GM19324 (cell line): ENCODE measurements at regions not wholly inside any gene's neighbourhood (a gene's known extent, or its start where the extent isn't known, plus 50 kb on each side); places are given as distances from the start of the nearest gene placed in this dataset.
"Not testable (repeated sequence)": the region's sequence is repeated elsewhere in the genome, so short reads cannot be mapped to it uniquely, and the experiment has no call there.

ENCODE experiments used
- ATAC-seq: cut with Tn5 transposase; IDR thresholded peaks from one replicate; pipeline ENCODE4 v1.9.1; 2021; ENCODE audit warnings: mild to moderate bottlenecking, moderate library complexity; ENCODE audit not compliant: unreplicated experiment, low FRiP score

DNA sequence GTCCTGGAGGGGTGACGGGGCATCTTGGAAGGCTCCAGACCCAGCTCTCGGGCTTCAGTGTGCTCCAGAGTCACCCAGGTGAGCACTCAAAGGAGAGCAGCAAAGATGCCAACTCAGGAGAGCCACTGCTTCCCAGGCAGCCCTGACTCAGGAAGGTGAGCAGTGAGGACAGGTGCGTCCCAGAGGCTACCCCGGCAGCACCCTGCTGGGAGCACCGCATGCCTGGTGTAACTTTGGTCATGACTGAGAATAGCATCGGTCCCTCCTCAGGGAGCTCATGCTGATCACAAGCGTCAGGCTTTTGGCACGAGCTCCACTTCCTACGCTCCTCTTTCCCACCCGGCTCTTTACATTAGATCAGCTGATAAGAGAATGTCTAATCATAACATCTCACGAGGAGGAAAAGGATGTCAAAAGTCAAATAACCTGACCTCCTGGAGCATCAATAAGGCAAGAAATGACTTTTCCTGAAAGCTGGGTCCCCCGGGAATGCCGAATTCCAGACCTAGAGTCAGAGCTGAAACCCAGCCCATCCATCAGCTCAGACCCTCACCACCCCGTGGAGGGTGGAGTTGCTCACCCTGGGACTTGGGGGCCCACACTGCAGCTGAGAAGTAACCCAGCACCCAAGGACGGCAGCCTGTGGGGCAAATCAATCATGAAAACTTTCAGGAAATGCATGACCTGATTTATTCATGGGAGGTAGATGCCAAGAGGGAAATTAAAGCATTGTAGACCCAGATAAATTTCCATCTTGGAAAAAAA lies 248.8 kb downstream of the ACKR3 start:
- ATAC-seq: no peak

DNA sequence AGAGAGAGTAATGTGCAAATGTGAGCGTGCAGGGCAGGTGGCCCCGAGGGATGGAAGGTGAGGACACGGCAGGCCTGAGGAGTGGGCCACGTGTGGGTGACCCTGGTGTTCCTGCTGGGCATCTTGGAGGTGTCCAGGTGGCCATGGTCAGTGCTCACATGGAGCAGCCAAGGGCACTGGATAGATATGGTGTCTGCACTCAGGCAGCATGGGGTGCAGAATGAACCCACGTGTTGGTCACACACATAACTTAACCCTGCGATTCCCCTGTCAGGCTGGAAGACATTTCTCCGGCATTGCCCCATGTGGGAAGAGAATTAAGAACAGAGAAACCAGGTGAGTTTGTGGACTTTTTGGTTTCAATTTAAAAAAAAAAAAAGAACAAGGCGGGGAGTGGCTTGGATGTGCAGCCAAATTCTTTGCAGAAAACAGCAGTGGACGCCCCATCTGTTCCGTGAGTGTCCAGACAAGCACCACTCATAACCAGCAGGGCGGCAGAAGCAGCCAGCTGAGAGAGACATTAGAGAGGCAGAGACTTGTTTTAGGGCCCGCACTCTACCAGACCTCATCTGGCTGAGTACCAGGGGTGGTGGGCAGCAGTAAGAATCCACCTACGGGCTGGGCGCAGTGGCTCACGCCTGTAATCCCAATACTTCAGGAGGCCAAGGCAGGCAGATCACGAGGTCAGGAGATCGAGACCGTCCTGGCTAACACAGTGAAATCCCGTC lies 249.8 kb downstream of the ACKR3 start:
- no peak for ATAC-seq

DNA sequence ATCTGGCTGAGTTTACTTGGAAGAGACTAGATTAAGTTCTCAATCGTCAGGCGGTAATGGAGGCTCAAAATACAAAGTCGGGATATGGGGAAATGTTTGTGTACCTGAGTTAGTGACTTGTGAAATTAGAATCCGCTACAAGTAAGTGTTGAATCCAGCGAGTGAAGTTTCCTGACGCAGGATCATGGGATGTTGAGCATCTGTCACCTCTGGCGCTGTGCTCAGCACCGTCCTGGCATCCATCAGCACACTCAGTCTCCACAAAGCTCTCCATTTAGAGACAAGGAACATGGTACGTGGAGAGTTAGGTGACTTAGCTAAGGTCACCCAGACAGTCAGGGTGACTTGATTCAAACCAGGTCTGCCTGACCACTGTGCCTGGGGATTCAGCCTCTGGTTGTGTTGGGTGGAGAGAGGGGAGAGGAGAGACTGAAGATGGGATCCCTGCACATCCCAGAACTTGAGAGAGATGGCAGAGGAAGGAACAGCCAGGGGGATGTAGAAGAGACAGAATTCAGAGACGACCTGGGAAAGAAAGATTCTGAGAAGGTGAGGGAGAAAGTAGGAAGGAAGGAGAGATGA lies 251.2 kb downstream of the ACKR3 start:
- no peak for ATAC-seq

DNA sequence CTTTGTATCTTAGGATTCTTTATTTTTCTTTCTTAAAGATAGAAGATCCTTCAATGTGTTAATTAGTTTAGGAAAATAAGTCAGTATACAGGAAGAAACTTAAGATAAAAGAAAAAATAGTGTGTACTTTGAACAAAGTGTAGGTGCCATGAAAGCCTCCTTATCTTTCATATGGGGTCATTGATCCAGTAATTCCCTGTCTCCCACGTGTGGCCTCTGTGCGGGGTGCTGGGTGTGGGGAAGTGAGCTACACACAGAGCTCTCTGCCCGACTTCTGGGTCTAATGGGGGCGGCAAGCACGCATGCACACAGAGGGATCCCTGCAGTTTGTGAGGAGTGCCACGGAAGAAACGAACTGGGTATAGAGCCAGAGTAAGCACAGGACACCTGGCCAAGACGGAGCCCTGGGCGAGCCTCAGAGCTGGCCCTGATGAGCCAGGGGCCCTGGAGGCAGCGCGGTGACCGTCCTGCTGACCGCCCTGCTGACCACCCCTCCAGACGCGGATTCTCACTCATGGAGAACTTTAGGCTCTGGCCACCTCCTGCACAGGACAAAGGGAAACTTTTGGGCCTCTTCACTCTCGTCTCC lies 253.5 kb downstream of the ACKR3 start:
- no peak for ATAC-seq

DNA sequence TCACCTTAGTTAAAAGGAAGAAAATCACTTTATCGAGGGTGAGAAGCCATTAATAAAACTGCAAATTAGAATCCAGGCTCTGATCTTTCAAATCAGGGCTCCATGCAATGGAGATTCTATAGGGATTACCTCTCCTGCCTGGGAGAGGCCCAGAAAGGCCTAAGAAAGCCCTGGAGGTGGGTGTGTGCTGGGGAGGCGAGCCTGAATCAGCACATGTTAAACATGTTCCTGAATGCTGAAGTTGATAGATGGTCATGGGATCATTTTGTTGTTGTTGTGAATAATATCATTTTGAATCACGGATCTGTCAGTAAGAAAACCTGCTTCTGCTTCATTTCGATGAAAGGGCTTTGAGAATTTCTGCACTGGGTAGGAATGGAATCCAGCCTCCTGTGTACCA lies 254.3 kb downstream of the ACKR3 start:
- ATAC-seq: no peak

DNA sequence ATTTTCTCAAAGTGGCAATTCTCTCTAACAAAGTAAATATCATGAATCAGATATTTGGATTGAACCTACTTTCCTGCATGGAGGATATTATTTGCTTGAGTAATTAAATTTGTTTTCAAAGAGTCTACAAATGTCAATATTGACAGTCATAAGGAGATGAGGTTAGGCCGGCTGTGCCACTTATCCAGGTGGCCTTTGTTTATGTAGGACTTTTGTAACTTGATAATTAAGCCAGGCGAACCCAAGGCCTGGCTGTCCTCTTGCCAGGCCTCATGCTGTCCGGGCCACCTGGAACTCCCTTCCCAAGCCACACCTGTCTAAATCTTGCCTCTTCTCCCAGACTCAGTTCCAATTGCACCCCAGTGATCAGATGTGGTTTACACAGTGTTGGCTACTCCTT lies 255.2 kb downstream of the ACKR3 start:
- no peak for ATAC-seq

DNA sequence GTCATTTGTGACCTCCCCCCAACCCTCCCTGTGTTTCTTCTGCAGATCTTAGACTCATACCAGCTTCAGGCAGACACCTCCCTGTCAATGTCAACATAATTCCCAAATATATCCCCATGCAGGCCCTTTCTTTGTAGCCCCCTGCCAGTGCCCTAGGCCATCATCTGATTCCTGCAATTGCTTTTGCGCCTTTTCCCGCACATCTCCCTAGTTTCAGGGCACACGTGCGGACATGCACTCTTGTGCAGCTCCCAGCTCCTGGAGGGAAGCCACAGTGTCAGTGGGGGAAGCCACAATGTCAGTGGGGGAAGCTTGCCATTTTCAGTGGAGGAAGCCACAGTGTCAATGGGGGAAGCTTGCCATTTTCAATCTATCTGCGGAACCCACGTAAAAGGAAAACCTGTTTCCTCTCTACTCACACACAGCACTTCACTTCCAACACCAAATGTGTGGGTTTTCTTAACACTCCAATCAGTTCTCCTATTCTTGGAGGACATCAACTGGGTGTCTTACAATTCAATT lies 256.4 kb downstream of the ACKR3 start:
- no peak for ATAC-seq

DNA sequence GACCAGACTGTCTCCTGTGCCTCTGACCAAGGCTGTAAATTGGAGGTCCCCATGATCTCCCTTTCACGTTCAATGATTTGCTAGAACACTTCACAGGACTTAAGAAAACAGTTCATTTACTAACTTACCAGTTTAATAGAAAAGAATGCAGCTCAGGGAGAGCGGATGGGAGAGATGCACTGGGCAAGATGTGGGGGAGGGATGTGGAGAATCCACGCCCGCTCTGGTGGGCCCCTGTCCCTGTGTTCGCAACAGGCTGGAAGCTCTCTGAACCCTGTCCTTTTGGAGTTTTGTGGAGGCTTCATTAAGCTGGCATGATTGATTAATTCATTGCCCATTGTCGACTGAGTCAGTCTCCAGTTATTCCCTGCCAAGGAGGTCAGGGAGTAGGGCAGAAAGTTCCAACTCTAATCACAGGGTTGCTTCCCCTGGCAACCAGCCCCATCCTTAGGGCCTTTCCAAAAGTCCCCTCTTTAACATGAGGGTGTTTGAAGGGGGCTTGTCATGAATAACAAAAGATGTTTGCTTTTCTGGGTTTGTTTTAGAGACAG lies 257.1 kb downstream of the ACKR3 start:
- ATAC-seq: no peak

DNA sequence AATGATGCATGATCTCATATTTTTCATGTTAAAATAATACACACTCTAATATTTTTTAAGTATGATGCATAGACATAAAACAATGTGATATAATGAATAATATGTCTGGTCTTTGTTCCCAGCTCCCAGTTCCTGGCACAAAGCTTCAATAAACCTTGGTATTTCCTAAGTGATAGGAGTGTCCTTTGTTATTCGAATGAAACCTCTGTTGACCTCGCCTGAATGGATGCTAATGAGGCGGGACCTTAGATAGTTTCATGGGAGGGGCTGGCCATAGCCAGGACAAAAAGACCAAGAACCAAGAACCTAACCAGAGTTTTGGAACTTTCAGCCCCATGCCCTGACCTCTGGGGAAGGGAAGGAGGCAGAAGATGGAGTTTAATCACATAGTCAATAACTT lies 257.7 kb upstream of the COPS8 start:
- ATAC-seq: no peak

DNA sequence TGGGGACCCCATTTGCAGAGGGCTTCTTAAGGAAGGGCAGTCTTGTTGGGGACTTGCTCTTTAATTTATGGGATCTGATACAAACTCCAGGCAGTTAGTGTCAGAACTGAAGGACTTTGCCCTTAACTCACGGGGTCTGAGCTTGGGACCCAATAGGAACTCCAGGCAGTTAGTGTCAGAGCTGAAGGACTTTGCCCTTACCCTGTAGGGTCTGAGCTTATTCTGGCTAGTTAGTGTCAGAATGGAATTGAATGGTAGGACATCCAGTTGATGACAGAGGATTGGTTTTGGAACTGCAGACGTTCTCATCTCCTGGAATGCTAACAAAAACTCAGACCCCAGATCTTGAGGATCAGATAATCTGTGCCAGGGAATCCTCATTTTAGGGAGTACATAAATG lies 256.9 kb upstream of the COPS8 start:
- no peak for ATAC-seq

DNA sequence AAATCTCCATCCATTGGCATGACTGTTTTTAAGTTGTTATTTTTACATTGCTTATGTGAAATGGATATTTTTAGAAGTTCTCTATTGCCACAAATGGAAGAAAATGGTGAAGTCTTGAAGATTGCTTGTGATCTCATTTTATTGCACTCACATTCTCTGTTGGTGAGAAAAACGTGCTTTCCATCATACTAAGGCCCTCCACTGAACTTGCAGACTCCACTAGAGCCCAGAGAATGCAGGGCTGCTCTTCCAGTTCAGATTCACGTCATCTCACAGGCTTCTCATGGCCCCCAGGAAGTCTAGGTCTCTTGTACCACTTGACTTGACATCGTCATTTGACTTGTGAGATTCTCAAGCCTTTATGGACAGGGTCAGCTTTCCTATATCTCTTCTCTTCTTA lies 254.8 kb upstream of the COPS8 start:
- no peak for ATAC-seq

DNA sequence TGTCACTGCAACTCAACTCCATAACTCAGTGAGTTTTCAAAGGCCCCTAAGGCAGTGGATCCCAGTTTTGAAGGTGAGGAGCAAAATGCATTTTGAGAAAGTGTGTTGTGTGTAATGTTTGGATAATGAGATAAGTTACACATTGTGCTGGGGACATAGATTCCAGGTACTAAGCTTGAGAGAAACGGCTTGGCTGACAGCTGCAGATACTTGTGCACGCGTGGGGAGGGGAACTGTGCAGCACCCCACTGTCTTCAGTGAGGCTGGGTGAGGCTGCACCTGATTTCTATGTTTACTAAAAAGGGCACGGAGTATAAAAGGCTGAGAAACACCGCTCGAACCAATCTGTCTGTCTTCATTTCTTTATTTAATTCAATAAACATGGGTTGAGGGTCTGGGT lies 254.0 kb upstream of the COPS8 start:
- no peak for ATAC-seq

DNA sequence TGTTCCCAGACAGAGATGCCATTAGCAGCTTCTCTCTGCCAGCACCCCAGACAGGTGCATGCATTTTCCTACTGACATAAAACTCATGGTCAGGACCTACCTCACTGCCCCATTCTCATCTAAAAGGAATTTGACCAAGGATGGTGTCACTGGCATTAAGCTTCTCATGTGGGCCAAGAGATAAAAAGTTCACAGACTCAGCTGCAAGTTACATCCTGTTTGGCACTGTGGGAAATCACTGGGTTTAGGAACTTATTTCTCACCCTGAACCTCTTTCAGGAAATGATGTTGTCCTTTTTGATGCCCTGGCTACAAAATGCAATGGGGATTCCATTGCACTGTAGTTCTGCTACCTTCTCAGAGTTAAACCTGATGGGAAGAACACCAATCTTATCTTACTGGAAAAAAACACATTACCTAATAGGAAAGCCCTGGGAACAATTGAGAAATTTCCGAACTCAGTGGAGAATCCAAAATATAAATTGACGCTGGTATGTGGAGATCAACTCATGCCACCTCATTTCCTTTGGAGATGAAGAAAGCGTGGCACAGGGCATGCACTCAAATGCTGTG lies 252.1 kb upstream of the COPS8 start:
- ATAC-seq: no peak

DNA sequence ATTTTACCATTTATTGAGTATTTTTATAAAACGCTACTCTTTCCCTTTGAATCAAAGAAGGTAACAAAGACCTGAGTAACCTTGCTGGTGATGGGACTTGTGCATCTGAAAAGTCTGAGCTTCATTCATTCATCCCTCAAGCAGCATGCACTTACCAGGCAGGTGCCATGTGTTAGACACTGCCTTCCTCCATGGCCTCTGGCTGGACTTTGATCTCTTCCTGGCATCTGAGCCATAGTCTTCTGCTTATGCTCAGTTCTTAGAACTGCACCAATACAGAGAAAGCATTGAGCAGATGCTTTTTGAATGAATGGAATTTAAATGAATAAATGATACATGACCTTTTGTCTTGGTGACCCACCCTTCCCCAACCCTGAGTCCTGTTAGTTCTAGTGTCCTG lies 251.4 kb upstream of the COPS8 start:
- no peak for ATAC-seq

DNA sequence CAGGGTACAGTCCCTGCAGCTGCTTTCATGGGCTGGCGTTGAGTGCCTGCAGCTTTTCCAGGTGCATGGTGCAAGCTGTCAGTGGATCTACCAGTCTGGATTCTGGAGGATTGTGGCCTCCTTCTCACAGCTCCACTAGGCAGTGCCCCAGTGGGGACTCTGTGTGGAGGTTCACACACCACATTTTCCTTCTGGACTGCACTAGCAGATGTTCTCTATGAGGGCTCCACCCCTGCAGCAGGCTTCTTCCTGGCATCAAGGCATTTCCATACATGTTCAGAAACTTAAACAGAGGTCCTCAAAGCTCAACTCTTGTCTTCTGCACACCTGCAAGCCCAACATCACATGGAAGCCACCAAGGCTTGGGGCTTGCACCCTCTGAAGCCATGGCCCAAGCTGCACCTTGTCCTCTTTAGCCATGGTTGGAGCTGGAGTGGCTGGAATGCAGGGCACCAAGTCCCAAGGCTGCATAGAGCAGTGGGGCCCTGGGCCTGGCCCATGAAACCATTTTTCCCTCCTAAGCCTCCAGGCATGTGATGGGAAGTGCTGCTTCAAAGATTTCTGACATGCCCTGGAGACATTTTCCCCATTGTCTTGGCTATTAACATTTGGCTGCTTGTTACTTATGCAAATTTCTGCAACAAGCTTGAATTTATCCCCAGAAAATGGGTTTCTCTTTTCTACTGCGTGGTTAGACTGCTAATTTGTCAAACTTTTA lies 250.2 kb upstream of the COPS8 start:
- ATAC-seq: no peak

DNA sequence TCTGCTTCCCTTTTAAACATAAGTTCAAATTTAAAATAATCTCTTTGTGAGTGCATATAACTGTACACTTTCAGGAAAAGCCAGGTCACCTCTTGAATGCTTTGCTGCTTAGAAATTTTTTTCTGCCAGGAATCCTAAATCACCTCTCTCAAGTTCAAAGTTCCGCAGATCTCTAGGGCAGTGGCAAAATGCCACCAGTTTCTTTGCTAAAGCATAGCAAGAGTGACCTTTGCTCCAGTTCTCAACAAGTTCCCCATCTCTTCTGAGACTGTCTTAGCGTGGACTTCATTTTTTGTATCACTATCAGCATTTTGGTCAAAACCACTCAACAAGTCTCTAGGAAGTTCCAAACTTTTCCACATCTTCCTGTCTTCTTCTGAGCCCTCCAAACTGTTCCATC lies 249.7 kb upstream of the COPS8 start:
- ATAC-seq: not testable (repeated sequence)

DNA sequence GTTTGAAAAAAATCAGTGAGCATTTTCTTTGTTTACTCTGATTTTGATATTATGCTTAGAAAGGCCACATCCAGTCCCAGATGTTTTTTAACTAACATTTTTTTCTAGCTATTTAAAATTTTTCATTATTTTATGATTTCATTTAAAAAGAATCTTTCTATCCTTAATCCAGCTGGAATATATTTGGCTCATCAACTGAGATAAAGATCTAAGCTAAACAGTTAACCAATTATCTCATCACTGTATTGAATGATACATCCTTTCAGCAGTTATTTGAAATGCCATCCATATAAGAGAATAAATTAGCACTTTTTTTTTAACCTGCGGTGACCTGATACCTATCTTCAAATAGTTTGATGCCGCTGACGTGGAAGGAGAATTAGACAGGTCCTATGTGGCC lies 245.5 kb upstream of the COPS8 start:
- ATAC-seq: no peak

DNA sequence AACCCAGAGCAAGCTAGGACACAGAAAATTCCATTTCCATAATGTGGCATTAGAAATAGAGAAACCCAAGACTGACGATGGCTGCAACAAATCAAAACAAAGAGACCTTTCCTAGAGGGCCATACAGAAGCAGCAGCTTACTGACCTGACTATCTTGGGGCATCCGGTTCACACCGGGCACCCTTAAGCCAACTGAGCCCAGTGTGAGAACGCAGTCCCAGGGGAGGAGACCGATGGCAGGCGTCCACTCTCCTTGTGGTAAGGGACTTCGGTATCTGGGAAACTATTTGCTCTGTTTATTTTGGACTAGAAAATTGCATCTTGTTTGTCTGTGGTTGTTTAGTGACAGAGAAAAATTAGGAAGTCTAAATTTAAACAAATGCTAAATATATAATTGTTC lies 244.8 kb upstream of the COPS8 start:
- no peak for ATAC-seq

DNA sequence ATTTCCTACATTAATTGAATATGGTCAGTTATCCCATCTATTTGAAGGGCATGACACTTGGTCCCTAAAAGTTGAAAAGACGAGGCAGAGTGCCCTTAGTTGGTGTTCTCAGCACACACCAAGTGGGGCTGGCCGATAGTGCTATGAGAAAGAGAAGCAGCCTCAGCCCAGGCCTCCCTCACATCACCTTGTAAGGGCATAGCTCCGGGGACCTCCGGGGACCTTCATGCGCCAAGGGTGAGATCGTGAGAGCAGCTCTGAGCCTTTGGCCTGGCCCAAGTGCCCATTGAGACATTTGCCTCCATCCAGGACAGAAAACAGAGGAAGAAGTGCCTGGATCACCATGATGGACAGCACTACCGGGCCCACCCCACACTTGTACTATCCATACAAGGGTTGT lies 244.3 kb upstream of the COPS8 start:
- no peak for ATAC-seq
